ENCODE measurements at regions not wholly inside any gene's neighbourhood (a gene's known extent, or its start where the extent isn't known, plus 50 kb on each side); places are given as distances from the start of the nearest gene placed in this dataset.

DNA sequence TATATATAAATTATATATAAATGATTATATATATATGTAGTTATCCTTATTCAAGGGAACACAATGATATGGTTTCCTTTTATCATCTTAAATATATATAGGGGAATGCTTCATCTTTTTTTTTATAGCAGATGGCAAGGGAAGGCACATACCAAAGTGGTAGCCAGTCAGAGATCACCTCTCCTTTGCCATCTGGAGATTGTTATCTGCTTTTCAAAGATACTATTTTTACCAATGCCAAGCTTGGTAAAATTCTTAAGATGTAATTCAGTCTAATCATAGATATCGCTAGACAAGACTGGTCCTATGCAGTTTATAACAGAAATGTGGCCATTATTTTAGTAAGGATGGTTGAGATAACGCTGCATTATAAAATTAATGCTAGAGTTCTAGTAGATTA is 64.7 kb upstream of the DSEL start:
- TF ChIP-seq, protein P1, sequence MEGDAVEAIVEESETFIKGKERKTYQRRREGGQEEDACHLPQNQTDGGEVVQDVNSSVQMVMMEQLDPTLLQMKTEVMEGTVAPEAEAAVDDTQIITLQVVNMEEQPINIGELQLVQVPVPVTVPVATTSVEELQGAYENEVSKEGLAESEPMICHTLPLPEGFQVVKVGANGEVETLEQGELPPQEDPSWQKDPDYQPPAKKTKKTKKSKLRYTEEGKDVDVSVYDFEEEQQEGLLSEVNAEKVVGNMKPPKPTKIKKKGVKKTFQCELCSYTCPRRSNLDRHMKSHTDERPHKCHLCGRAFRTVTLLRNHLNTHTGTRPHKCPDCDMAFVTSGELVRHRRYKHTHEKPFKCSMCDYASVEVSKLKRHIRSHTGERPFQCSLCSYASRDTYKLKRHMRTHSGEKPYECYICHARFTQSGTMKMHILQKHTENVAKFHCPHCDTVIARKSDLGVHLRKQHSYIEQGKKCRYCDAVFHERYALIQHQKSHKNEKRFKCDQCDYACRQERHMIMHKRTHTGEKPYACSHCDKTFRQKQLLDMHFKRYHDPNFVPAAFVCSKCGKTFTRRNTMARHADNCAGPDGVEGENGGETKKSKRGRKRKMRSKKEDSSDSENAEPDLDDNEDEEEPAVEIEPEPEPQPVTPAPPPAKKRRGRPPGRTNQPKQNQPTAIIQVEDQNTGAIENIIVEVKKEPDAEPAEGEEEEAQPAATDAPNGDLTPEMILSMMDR (IDR thresholded peaks at IDR 0.05) = no peak
- no peak for TF ChIP-seq POLR2A (IDR thresholded peaks at IDR 0.05)
- Histone ChIP-seq H3K27ac (no peak overlapping the region), H3K9me3 (no peaks in the 10 kb centered on the region), H3K36me3 (no peaks in the 10 kb centered on the region), H3K27me3 (no peaks in the 10 kb centered on the region), H3K4me3 (no peak overlapping the region), H3K4me1 (no peaks in the 10 kb centered on the region)
- DNase-seq = no peak

DNA sequence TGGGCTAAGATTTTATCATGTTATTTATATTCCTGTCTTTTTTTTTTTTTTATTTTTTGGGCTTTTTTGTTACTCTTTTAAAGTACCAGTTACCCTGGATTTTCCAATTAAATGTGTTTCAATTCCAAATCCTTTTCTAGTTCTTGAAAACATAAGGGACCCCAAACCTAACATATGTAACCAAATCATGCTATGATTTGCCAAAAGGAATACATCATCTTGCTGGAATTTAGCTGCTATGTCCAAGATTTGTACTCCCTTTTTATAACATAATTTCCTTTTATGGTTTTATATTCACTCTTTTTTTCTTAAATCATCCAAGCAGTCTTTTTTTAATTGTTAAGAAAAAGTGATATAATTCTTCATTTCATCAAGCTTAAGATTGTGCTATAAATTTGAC is 60.9 kb upstream of the DSEL start:
- no peak for TF ChIP-seq POLR2A (IDR thresholded peaks at IDR 0.05)
- TF ChIP-seq, protein P1 (IDR thresholded peaks at IDR 0.05) = no peak
- H3K27me3 ChIP-seq = no peaks in the 10 kb centered on the region
- H3K4me3 ChIP-seq = no peak overlapping the region
- H3K27ac ChIP-seq = no peak overlapping the region
- H3K36me3 ChIP-seq = no peaks in the 10 kb centered on the region
- H3K9me3 ChIP-seq = no peaks in the 10 kb centered on the region
- no peak for DNase-seq
- H3K4me1 ChIP-seq = no peaks in the 10 kb centered on the region

DNA sequence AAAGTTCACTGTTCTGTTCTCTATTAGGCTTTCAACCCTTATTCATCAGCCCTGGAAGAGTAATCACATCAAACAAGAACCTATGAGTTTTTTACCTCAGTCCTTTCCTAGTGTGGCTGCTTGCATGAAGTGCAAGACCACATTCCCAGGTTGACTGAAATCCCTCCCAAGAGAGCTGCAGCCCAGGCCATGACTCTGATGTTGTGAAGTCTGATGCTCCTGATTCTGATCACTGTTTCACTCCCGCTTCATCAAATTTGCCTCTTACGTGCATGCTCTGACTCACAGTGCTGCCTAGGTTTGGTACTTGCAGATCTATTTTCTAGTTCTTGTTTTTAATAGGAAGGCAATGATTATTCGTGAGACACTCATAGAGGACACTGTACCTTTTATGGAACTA is 58.2 kb upstream of the DSEL start:
- TF ChIP-seq POLR2A (IDR thresholded peaks at IDR 0.05) = no peak
- TF ChIP-seq, protein P1 (IDR thresholded peaks at IDR 0.05) = no peak
- no peak for DNase-seq
- no peaks in the 10 kb centered on the region for H3K36me3 ChIP-seq
- no peak overlapping the region for H3K27ac ChIP-seq
- no peaks in the 10 kb centered on the region for H3K27me3 ChIP-seq
- no peaks in the 10 kb centered on the region for H3K9me3 ChIP-seq
- no peaks in the 10 kb centered on the region for H3K4me1 ChIP-seq
- H3K4me3 ChIP-seq = no peak overlapping the region

DNA sequence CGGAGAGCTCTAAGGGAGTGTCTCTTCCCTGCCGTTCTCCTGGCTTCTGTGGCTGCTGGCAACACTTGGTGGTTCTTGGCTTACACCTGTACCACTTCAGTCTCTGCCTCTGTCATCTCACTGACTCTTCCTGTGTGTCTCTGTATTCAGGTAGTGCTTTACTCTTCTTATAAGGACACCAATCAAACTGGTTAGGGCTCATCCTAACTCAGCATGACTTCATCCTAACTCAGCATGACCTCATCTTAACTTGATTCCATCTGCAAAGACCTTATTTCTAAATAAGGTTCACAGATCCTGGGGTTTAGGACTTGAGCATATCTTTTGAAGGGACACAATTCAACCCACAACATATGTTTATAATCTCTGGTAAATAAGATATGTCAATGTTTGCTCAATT is 51.6 kb upstream of the DSEL start:
- H3K9me3 ChIP-seq = no peaks in the 10 kb centered on the region
- DNase-seq = no peak
- H3K4me1 ChIP-seq = no peaks in the 10 kb centered on the region
- H3K27me3 ChIP-seq = no peaks in the 10 kb centered on the region
- no peak overlapping the region for H3K27ac ChIP-seq
- H3K4me3 ChIP-seq = no peak overlapping the region
- no peaks in the 10 kb centered on the region for H3K36me3 ChIP-seq
- TF ChIP-seq, protein P1 (IDR thresholded peaks at IDR 0.05) = no peak
- no peak for TF ChIP-seq POLR2A (IDR thresholded peaks at IDR 0.05)

Small RNAs in the stretch of these regions (small RNA-seq; reads per million reads assigned to genes)
- 0 reads per million in 2 donors for gene AC067819.1

Measured in Peyer's patch (tissue), 4 donors.